Subcutaneous abdominal adipose tissue (tissue), 5 donors: ENCODE measurements at regions not wholly inside any gene's neighbourhood (a gene's known extent, or its start where the extent isn't known, plus 50 kb on each side); places are given as distances from the start of the nearest gene placed in this dataset.

ENCODE experiments used
- H3K27ac ChIP-seq: one replicate; pipeline ENCODE4 v1.7.0; 2013; ENCODE audit warnings: low read depth, mild to moderate bottlenecking, inconsistent platforms, low read length, moderate library complexity
- H3K27me3 ChIP-seq, 5 donors: one replicate each; pipeline ENCODE4 v1.7.0; 2013; ENCODE audit warnings: low read length in 5 of 5, inconsistent platforms in 1 of 5; ENCODE audit not compliant: control insufficient read depth in 5 of 5, insufficient read depth in 4 of 5
- H3K36me3 ChIP-seq, 5 donors: one replicate each; pipeline ENCODE4 v1.7.0; 2013; ENCODE audit warnings: low read length in 5 of 5; ENCODE audit not compliant: control insufficient read depth in 5 of 5, insufficient read depth in 5 of 5
- H3K4me1 ChIP-seq, 5 donors: one replicate each; pipeline ENCODE4 v1.7.0; 2013; ENCODE audit warnings: low read length in 5 of 5, mild to moderate bottlenecking in 3 of 5, moderate library complexity in 1 of 5; ENCODE audit not compliant: control insufficient read depth in 5 of 5, insufficient read depth in 5 of 5
- H3K4me3 ChIP-seq, 5 donors: one replicate each; pipeline ENCODE4 v1.7.0; 2013; ENCODE audit warnings: low read length in 5 of 5, low read depth in 1 of 5
- H3K9ac ChIP-seq, 5 donors: one replicate each; pipeline ENCODE4 v1.7.0; 2013; ENCODE audit warnings: low read length in 5 of 5, mild to moderate bottlenecking in 4 of 5, moderate library complexity in 3 of 5
- H3K9me3 ChIP-seq, 5 donors: one replicate each; pipeline ENCODE4 v1.7.0; 2013; ENCODE audit warnings: low read length in 5 of 5; ENCODE audit not compliant: control insufficient read depth in 5 of 5
- donor health status: healthy.
- donor health status: healthy.
- donor health status: healthy.
- donor health status: healthy.
- donor health status: healthy.

- H3K27me3 ChIP-seq = peaks cover 0 to 8% (median 0%) of the 10 kb centered on the region in 5 donors
- no peaks in the 10 kb centered on the region for H3K36me3 ChIP-seq
- H3K9me3 ChIP-seq = peaks cover 0 to 4% (median 0%) of the 10 kb centered on the region in 5 donors
- H3K4me3 ChIP-seq = no peak overlapping the region
- H3K27ac ChIP-seq = no peak overlapping the region
- no peak overlapping the region for H3K9ac ChIP-seq
- peaks cover 0 to 11% (median 2%) of the 10 kb centered on the region in 5 donors for H3K4me1 ChIP-seq
These were observed 298.0 kb downstream of the MAP2K4 start for GRCh38 chr17:12318571-12319266.

- H3K36me3 ChIP-seq = no peaks in the 10 kb centered on the region
- peaks cover 0 to 4% (median 0%) of the 10 kb centered on the region in 5 donors for H3K27me3 ChIP-seq
- no peak overlapping the region for H3K27ac ChIP-seq
- no peak overlapping the region for H3K9ac ChIP-seq
- no peaks in the 10 kb centered on the region for H3K9me3 ChIP-seq
- no peak overlapping the region for H3K4me3 ChIP-seq
- H3K4me1 ChIP-seq = peaks cover 0 to 11% (median 2%) of the 10 kb centered on the region in 5 donors
These were observed 299.6 kb downstream of the MAP2K4 start for GRCh38 chr17:12320286-12320685.

- Histone ChIP-seq H3K4me3 (no peak overlapping the region), H3K4me1 (no peaks in the 10 kb centered on the region), H3K27ac (no peak overlapping the region), H3K27me3 (no peaks in the 10 kb centered on the region), H3K36me3 (no peaks in the 10 kb centered on the region), H3K9ac (no peak overlapping the region), H3K9me3 (peaks cover 0 to 22% (median 14%) of the 10 kb centered on the region in 5 donors)
These were observed 307.5 kb downstream of the MAP2K4 start for GRCh38 chr17:12328204-12328603.

GRCh38 chr17:12330456-12330855 is 309.8 kb downstream of the MAP2K4 start:
- Histone ChIP-seq H3K27ac (no peak overlapping the region), H3K4me3 (no peak overlapping the region), H3K36me3 (no peaks in the 10 kb centered on the region), H3K27me3 (no peaks in the 10 kb centered on the region), H3K9ac (no peak overlapping the region), H3K9me3 (peaks cover 0 to 22% (median 17%) of the 10 kb centered on the region in 5 donors), H3K4me1 (no peaks in the 10 kb centered on the region)

GRCh38 chr17:12341328-12341727 is 320.7 kb downstream of the MAP2K4 start:
- H3K27ac ChIP-seq = no peak overlapping the region
- no peak overlapping the region for H3K9ac ChIP-seq
- no peak overlapping the region for H3K4me3 ChIP-seq
- H3K36me3 ChIP-seq = no peaks in the 10 kb centered on the region
- no peaks in the 10 kb centered on the region for H3K27me3 ChIP-seq
- H3K4me1 ChIP-seq = no peaks in the 10 kb centered on the region
- no peaks in the 10 kb centered on the region for H3K9me3 ChIP-seq

- H3K4me3 ChIP-seq = no peak overlapping the region
- H3K9me3 ChIP-seq = no peaks in the 10 kb centered on the region
- no peaks in the 10 kb centered on the region for H3K27me3 ChIP-seq
- H3K36me3 ChIP-seq = no peaks in the 10 kb centered on the region
- no peak overlapping the region for H3K9ac ChIP-seq
- H3K27ac ChIP-seq = no peak overlapping the region
- H3K4me1 ChIP-seq = no peaks in the 10 kb centered on the region
These were observed 321.5 kb downstream of the MAP2K4 start for GRCh38 chr17:12342161-12342560.

- Histone ChIP-seq H3K36me3 (no peaks in the 10 kb centered on the region), H3K4me3 (no peak overlapping the region)
These were observed 322.1 kb downstream of the MAP2K4 start for GRCh38 chr17:12342609-12343435.

GRCh38 chr17:12348476-12348875 is 317.2 kb upstream of the MYOCD start:
- Histone ChIP-seq H3K27ac (no peak overlapping the region), H3K4me3 (no peak overlapping the region), H3K9ac (no peak overlapping the region), H3K27me3 (no peaks in the 10 kb centered on the region), H3K4me1 (no peaks in the 10 kb centered on the region), H3K36me3 (no peaks in the 10 kb centered on the region), H3K9me3 (peaks cover 0 to 4% (median 0%) of the 10 kb centered on the region in 5 donors)

More at GRCh38 chr17:12342609-12343435, 322.1 kb downstream of the MAP2K4 start:
- Histone ChIP-seq H3K27me3 (no peaks in the 10 kb centered on the region), H3K4me1 (no peaks in the 10 kb centered on the region), H3K9ac (no peak overlapping the region), H3K27ac (no peak overlapping the region), H3K9me3 (no peaks in the 10 kb centered on the region)

GRCh38 chr17:12349297-12349696 is 316.4 kb upstream of the MYOCD start:
- H3K36me3 ChIP-seq = no peaks in the 10 kb centered on the region
- peaks cover 0 to 4% (median 0%) of the 10 kb centered on the region in 5 donors for H3K9me3 ChIP-seq
- H3K4me3 ChIP-seq = no peak overlapping the region
- H3K27me3 ChIP-seq = no peaks in the 10 kb centered on the region
- no peaks in the 10 kb centered on the region for H3K4me1 ChIP-seq
- H3K27ac ChIP-seq = no peak overlapping the region
- no peak overlapping the region for H3K9ac ChIP-seq

- Histone ChIP-seq H3K4me1 (no peaks in the 10 kb centered on the region), H3K27ac (no peak overlapping the region), H3K9me3 (peaks cover 0 to 7% (median 0%) of the 10 kb centered on the region in 5 donors), H3K27me3 (no peaks in the 10 kb centered on the region), H3K9ac (no peak overlapping the region), H3K4me3 (no peak overlapping the region), H3K36me3 (no peaks in the 10 kb centered on the region)
These were observed 313.6 kb upstream of the MYOCD start for GRCh38 chr17:12352127-12352526.
